ENCODE measurements at regions not wholly inside any gene's neighbourhood (a gene's known extent, or its start where the extent isn't known, plus 50 kb on each side); places are given as distances from the start of the nearest gene placed in this dataset.

GRCh38 chr14:58755031-58755925, 117.5 kb downstream of the DACT1 start:
- Histone ChIP-seq H3K27me3 (no peaks in the 10 kb centered on the region), H3K27ac (peak overlapping the region in 3 of 11 experiments; percentile 0 to 90 (median 5); a peak in 2 of 22 replicates), H3K4me1 (peaks cover 28 to 88% (median 61%) of the 10 kb centered on the region in 10 experiments), H3K4me3 (no peak overlapping the region), H3K9ac (peak overlapping the region in 2 of 11 experiments; percentile 15 to 27; a peak in 2 of 22 replicates), H3K4me2 (peak overlapping the region in 9 of 11 experiments; percentile 33 to 84 (median 66); a peak in 18 of 22 replicates), H3K36me3 (peaks cover 0 to 6% (median 0%) of the 10 kb centered on the region in 11 experiments; a peak in 2 of 22 replicates), H3K9me3 (replicated peaks in 1 of 11) (peaks cover 0 to 22% (median 16%) of the 10 kb centered on the region in 11 experiments; a peak in 20 of 22 replicates), H4K20me1 (no peaks in the 10 kb centered on the region)
- no peak for TF ChIP-seq Cebpa-rat (IDR thresholded peaks at IDR 0.05)

GRCh38 chr14:58760121-58760520, 122.4 kb downstream of the DACT1 start:
- H3K4me2 ChIP-seq: peak overlapping the region in 6 of 11 experiments; percentile 7 to 67 (median 48); a peak in 9 of 22 replicates
- no peak for TF ChIP-seq Cebpa-rat (IDR thresholded peaks at IDR 0.05)
- H3K36me3 ChIP-seq: no peaks in the 10 kb centered on the region
- peaks cover 0 to 9% (median 0%) of the 10 kb centered on the region in 11 experiments; a peak in 5 of 22 replicates for H3K9me3 ChIP-seq (replicated peaks in 1 of 11)
- H3K4me1 ChIP-seq: peaks cover 10 to 86% (median 39%) of the 10 kb centered on the region in 10 experiments
- H4K20me1 ChIP-seq: no peaks in the 10 kb centered on the region
- no peak overlapping the region for H3K4me3 ChIP-seq
- no peak overlapping the region for H3K9ac ChIP-seq
- no peaks in the 10 kb centered on the region for H3K27me3 ChIP-seq
- H3K27ac ChIP-seq: no peak overlapping the region

DNA sequence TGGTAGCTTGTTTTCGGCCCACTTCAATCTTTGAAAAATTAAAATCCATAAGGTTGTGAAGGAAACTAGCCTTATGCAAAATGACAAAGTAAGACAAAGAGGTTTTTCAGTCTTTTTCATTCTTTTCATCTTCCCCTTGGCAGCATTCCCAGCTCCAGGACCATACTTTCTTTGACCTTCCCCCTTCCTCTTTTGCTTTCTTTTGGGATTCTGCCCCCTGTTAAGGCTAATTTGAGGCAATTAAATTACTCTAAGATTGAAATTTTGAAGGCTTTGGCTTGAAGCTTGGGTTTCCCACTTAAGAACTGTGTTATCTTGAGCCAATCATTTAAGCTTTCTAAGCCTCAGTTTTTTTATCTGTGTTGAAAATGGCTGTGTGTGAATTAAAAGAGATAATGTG, 124.9 kb downstream of the DACT1 start:
- Histone ChIP-seq H4K20me1 (no peaks in the 10 kb centered on the region), H3K27ac (no peak overlapping the region), H3K9ac (no peak overlapping the region), H3K36me3 (no peaks in the 10 kb centered on the region), H3K9me3 (replicated peaks in 1 of 11) (peaks cover 0 to 9% (median 0%) of the 10 kb centered on the region in 11 experiments; a peak in 5 of 22 replicates), H3K4me1 (peaks cover 12 to 88% (median 41%) of the 10 kb centered on the region in 10 experiments), H3K27me3 (no peaks in the 10 kb centered on the region), H3K4me3 (no peak overlapping the region), H3K4me2 (no peak overlapping the region)
- no peak for TF ChIP-seq Cebpa-rat (IDR thresholded peaks at IDR 0.05)

DNA sequence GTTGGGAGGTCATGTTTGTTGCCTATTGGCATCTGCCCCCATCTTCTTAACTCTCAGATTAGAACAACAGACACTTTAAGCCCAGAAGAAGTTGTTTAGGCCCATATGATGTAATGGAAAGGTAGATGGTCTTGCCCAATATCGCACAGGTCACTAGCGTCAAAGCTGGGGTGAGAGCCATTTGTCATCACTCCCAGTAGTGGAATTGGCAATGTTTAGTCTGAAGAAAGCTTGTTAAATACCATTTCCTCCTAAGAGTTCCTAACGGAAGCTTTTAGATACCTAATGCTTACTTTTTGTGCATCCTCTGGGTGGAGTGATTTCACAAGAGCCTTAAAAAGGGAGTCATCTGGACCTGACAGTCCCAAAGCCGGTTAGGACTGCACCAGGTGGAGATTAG, 125.4 kb downstream of the DACT1 start:
- Histone ChIP-seq H3K27ac (no peak overlapping the region), H3K4me1 (peaks cover 12 to 82% (median 39%) of the 10 kb centered on the region in 10 experiments), H3K36me3 (no peaks in the 10 kb centered on the region), H3K9me3 (replicated peaks in 1 of 11) (peaks cover 0 to 9% (median 0%) of the 10 kb centered on the region in 11 experiments; a peak in 5 of 22 replicates), H3K27me3 (no peaks in the 10 kb centered on the region), H3K9ac (no peak overlapping the region), H3K4me2 (peak overlapping the region in 2 of 11 experiments; percentile 5 to 12; a peak in 1 of 22 replicates), H4K20me1 (no peaks in the 10 kb centered on the region), H3K4me3 (no peak overlapping the region)
- TF ChIP-seq Cebpa-rat (IDR thresholded peaks at IDR 0.05): no peak

DNA sequence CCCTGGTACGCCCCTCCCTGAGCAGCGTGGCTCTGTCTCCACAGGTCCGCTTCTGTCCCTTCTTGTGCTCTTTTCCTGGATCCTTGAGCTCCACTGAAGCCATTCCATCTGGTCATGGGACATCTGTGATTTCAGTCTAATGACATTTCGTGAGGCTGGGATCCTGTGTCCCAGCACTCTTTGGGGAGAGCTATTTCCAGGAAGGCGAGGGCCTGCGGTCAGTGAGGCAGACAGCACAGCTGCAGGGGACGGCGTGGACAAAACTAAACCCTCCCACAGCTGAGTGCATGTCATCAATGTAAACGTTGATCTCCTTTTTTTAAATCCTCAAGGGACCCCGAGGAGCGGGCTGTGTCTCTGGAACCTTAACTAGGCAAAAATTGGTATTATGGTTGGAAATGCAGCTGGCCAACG, 127.7 kb downstream of the DACT1 start:
- Histone ChIP-seq H4K20me1 (no peaks in the 10 kb centered on the region), H3K4me3 (peak overlapping the region in 3 of 10 experiments; percentile 11 to 33 (median 14); a peak in 6 of 20 replicates), H3K4me2 (peak overlapping the region; percentile 66 to 92 (median 82)), H3K4me1 (peaks cover 12 to 69% (median 23%) of the 10 kb centered on the region in 10 experiments), H3K36me3 (no peaks in the 10 kb centered on the region), H3K9ac (peak overlapping the region in 9 of 11 experiments; percentile 1 to 61 (median 56); a peak in 15 of 22 replicates), H3K9me3 (replicated peaks in 1 of 11) (peaks cover 0 to 9% (median 0%) of the 10 kb centered on the region in 11 experiments; a peak in 5 of 22 replicates), H3K27ac (peak overlapping the region; percentile 26 to 74 (median 59); a peak in 18 of 22 replicates), H3K27me3 (no peaks in the 10 kb centered on the region)
- no peak for TF ChIP-seq Cebpa-rat (IDR thresholded peaks at IDR 0.05)

- Histone ChIP-seq H3K27ac (peak overlapping the region in 10 of 11 experiments; percentile 39 to 74 (median 57); a peak in 16 of 22 replicates), H3K4me2 (peak overlapping the region; percentile 66 to 92 (median 82)), H3K9me3 (replicated peaks in 1 of 11) (peaks cover 0 to 9% (median 0%) of the 10 kb centered on the region in 11 experiments; a peak in 5 of 22 replicates), H3K36me3 (no peaks in the 10 kb centered on the region), H3K4me3 (peak overlapping the region in 3 of 10 experiments; percentile 11 to 33 (median 14); a peak in 6 of 20 replicates), H3K27me3 (no peaks in the 10 kb centered on the region), H3K4me1 (peaks cover 12 to 66% (median 23%) of the 10 kb centered on the region in 10 experiments), H3K9ac (peak overlapping the region in 9 of 11 experiments; percentile 1 to 61 (median 56); a peak in 14 of 22 replicates), H4K20me1 (no peaks in the 10 kb centered on the region)
- no peak for TF ChIP-seq Cebpa-rat (IDR thresholded peaks at IDR 0.05)
These were observed 128.1 kb downstream of the DACT1 start for GRCh38 chr14:58765843-58766242.

DNA sequence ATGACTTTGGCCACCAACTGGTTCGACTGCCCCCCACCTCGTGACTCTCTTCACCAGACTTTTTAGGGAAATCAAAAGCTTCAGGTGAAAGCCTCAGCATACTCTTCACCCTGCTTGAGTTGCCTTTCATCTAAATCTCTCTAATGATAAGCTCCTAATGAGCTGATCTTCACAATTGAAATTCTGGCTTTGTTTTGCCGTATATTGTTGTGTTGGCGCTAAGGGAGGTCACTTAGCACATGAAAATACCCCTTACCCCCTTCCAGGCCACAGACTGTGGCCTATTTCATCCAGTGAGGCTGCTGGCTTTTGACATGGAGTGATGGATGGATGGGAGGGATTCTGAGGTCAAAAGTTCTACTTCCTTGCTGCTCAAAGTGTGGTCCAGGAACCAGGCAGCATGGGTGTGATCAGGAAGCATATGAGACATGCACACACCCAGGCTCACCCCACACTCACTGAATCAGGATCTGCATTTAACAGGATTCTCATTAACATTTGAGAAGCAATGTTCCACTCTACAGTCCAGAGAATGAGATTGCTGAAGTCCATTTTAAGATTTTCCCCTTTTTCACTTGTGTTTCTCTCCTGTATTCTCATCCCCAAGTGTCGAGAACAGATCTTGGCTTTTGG, 131.4 kb downstream of the DACT1 start:
- no peaks in the 10 kb centered on the region for H3K9me3 ChIP-seq (replicated peaks in 1 of 11)
- H4K20me1 ChIP-seq: no peaks in the 10 kb centered on the region
- H3K27ac ChIP-seq: no peak overlapping the region
- H3K27me3 ChIP-seq: no peaks in the 10 kb centered on the region
- 0 out of 22 replicates have a peak overlapping the region, but pooled peaks of 1 of the 11 experiments have one; percentile 1 for H3K4me2 ChIP-seq
- peaks cover 14 to 69% (median 40%) of the 10 kb centered on the region in 10 experiments for H3K4me1 ChIP-seq
- no peak for TF ChIP-seq Cebpa-rat (IDR thresholded peaks at IDR 0.05)
- H3K36me3 ChIP-seq: no peaks in the 10 kb centered on the region
- no peak overlapping the region for H3K4me3 ChIP-seq
- no peak overlapping the region for H3K9ac ChIP-seq

- Histone ChIP-seq H3K9me3 (replicated peaks in 1 of 11) (peaks cover 0 to 5% (median 2%) of the 10 kb centered on the region in 11 experiments; a peak in 14 of 22 replicates), H3K4me1 (peaks cover 14 to 66% (median 39%) of the 10 kb centered on the region in 10 experiments), H3K27ac (no peak overlapping the region), H3K27me3 (no peaks in the 10 kb centered on the region), H3K36me3 (no peaks in the 10 kb centered on the region), H3K4me3 (no peak overlapping the region), H4K20me1 (no peaks in the 10 kb centered on the region), H3K9ac (no peak overlapping the region), H3K4me2 (no peak overlapping the region)
- TF ChIP-seq Cebpa-rat (IDR thresholded peaks at IDR 0.05): no peak
These were observed 132.0 kb downstream of the DACT1 start for GRCh38 chr14:58769771-58770170.
